H1 (cell line): ENCODE measurements at regions not wholly inside any gene's neighbourhood (a gene's known extent, or its start where the extent isn't known, plus 50 kb on each side); places are given as distances from the start of the nearest gene placed in this dataset.

Experiments used
- CTCF ChIA-PET: fragments of 300-600 bp; sonication (Branson Sonifier 250); formaldehyde crosslinking; loops from one replicate; lab custom pipeline; 2021; ENCODE audit not compliant: partially characterized antibody; lab: Charles Lee
- POLR2A ChIA-PET: fragments of 300-600 bp; sonication (Branson Sonifier 250); formaldehyde crosslinking; loops from one replicate; lab custom pipeline; 2021; ENCODE audit warnings: inconsistent platforms; ENCODE audit not compliant: partially characterized antibody; lab: Charles Lee
- DNase-seq, 2 experiments: peaks; one replicate each; pipeline versions ENCODE4 v3.0.0 to v3.0.0-alpha.2; 2010 to 2022; ENCODE audit warnings: low spot score in 2 of 2, low read depth in 1 of 2, mixed read lengths in 1 of 2
- FAIRE-seq: peaks from 2 replicates; lab custom pipeline; 2011; peaks lifted over from hg19 to GRCh38; lab: Jason Lieb, UNC
- H2AFZ ChIP-seq: 2 replicates; pipeline ENCODE4 v1.8.1; 2012; ENCODE audit warnings: low read length, inconsistent platforms
- H2AK5ac ChIP-seq: 2 replicates; pipeline ENCODE4 v1.6.1; 2013; ENCODE audit warnings: low read depth, low read length
- H2BK120ac ChIP-seq: replicated peaks from 2 replicates; pipeline ENCODE3; 2013; ENCODE audit warnings: low read depth, low read length, inconsistent platforms
- H2BK12ac ChIP-seq: 2 replicates; pipeline ENCODE4 v1.6.1; 2013; ENCODE audit warnings: low read depth, low read length
- H2BK15ac ChIP-seq: 2 replicates; pipeline ENCODE4 v1.6.1; 2013; ENCODE audit warnings: low read length
- H2BK20ac ChIP-seq: 2 replicates; pipeline ENCODE4 v1.6.1; 2013; ENCODE audit warnings: low read length
- H2BK5ac ChIP-seq: 2 replicates; pipeline ENCODE4 v1.6.1; 2013; ENCODE audit warnings: low read depth, low read length
- H3K14ac ChIP-seq: 2 replicates; pipeline ENCODE4 v1.6.1; 2013; ENCODE audit warnings: inconsistent platforms; ENCODE audit not compliant: insufficient read length
- H3K18ac ChIP-seq: 2 replicates; pipeline ENCODE4 v1.6.1; 2013; ENCODE audit warnings: low read length; ENCODE audit errors: extremely low read depth
- H3K23ac ChIP-seq: 2 replicates; pipeline ENCODE4 v1.6.1; 2013; ENCODE audit warnings: inconsistent platforms; ENCODE audit not compliant: insufficient read length
- H3K23me2 ChIP-seq: 2 replicates; pipeline ENCODE4 v1.6.1; 2013; ENCODE audit warnings: low read depth, low read length
- H3K27ac ChIP-seq: 2 replicates; pipeline ENCODE4 v1.6.1; 2011; ENCODE audit warnings: low read depth, low read length, inconsistent platforms
- H3K27me3 ChIP-seq, 4 experiments: replicated peaks in 1 of 4; 1 replicate in 1 of 4; 2 replicates in 3 of 4; pipeline versions ENCODE4 v1.6.1 to v1.8.1; 2011 to 2013; ENCODE audit warnings: low read length in 3 of 4, mild to moderate bottlenecking in 3 of 4, inconsistent platforms in 2 of 4, mixed read lengths in 2 of 4, moderate library complexity in 1 of 4; ENCODE audit not compliant: control insufficient read depth in 3 of 4, insufficient read depth in 3 of 4; ENCODE audit errors: extremely low read depth in 1 of 4
- H3K36me3 ChIP-seq, 4 experiments: 2 replicates each; pipeline versions ENCODE4 v1.6.1 to v1.8.1; 2011 to 2013; ENCODE audit warnings: mild to moderate bottlenecking in 4 of 4, low read length in 3 of 4, moderate library complexity in 2 of 4, control low read depth in 1 of 4, inconsistent platforms in 1 of 4; ENCODE audit not compliant: insufficient read depth in 4 of 4, control insufficient read depth in 2 of 4
- H3K4ac ChIP-seq: replicated peaks from 2 replicates; pipeline ENCODE3; 2013; ENCODE audit warnings: low read length, low read depth, mixed read lengths, inconsistent platforms; ENCODE audit not compliant: insufficient read length
- H3K4me1 ChIP-seq, 4 experiments: replicated peaks in 1 of 4; 1 replicate in 1 of 4; 2 replicates in 3 of 4; pipeline versions ENCODE4 v1.6.1 to v1.8.1; 2011 to 2013; ENCODE audit warnings: low read length in 3 of 4, inconsistent platforms in 2 of 4, mixed read lengths in 1 of 4; ENCODE audit not compliant: insufficient read depth in 4 of 4, control insufficient read depth in 3 of 4
- H3K4me2 ChIP-seq, 2 experiments: 2 replicates each; pipeline versions ENCODE4 v1.6.1 to v1.8.1; 2011 to 2013; ENCODE audit warnings: low read depth in 2 of 2, low read length in 2 of 2, control low read depth in 1 of 2, inconsistent platforms in 1 of 2, mild to moderate bottlenecking in 1 of 2; ENCODE audit not compliant: insufficient read depth in 1 of 2
- H3K4me3 ChIP-seq, 4 experiments: fragments of 200-600, 300-600 bp in 1 of 4; sonication (generic), shearing (Covaris generic), sonication (Bioruptor Twin) in 1 of 4; 2 replicates each; pipeline versions ENCODE4 v1.5.1 to v1.8.1; 2011 to 2016; ENCODE audit warnings: low read length in 4 of 4, low read depth in 3 of 4, control low read depth in 2 of 4, inconsistent platforms in 2 of 4, mild to moderate bottlenecking in 2 of 4, mixed read lengths in 1 of 4, moderate library complexity in 1 of 4; ENCODE audit not compliant: insufficient read depth in 2 of 4; ENCODE audit errors: extremely low read depth in 1 of 4
- H3K56ac ChIP-seq: replicated peaks from 2 replicates; pipeline ENCODE3; 2013; ENCODE audit warnings: low read depth, mild to moderate bottlenecking, mixed read lengths, low read length, inconsistent platforms; ENCODE audit not compliant: insufficient read length
- H3K79me1 ChIP-seq: 2 replicates; pipeline ENCODE4 v1.6.1; 2013; ENCODE audit warnings: low read depth, low read length, control low read depth
- H3K79me2 ChIP-seq, 2 experiments: 2 replicates each; pipeline versions ENCODE4 v1.6.1 to v1.8.1; 2012 to 2013; ENCODE audit warnings: low read length in 2 of 2, mild to moderate bottlenecking in 2 of 2, inconsistent platforms in 1 of 2; ENCODE audit not compliant: insufficient read depth in 2 of 2, control insufficient read depth in 1 of 2
- H3K9ac ChIP-seq, 4 experiments: replicated peaks in 1 of 4; 1 replicate in 1 of 4; 2 replicates in 3 of 4; pipeline versions ENCODE4 v1.6.1 to v1.8.1; 2011 to 2013; ENCODE audit warnings: low read depth in 3 of 4, low read length in 3 of 4, control low read depth in 2 of 4, mild to moderate bottlenecking in 2 of 4, moderate library complexity in 2 of 4, inconsistent platforms in 1 of 4; ENCODE audit errors: extremely low read depth in 1 of 4
- H3K9me3 ChIP-seq, 2 experiments: 2 replicates each; pipeline versions ENCODE4 v1.6.1 to v1.8.1; 2012 to 2013; ENCODE audit warnings: mild to moderate bottlenecking in 2 of 2, moderate library complexity in 2 of 2, control low read depth in 1 of 2, inconsistent platforms in 1 of 2, low read depth in 1 of 2, low read length in 1 of 2, mixed read lengths in 1 of 2; ENCODE audit not compliant: insufficient read depth in 2 of 2
- H4K20me1 ChIP-seq, 2 experiments: replicated peaks in 1 of 2; 2 replicates each; pipeline versions ENCODE3 to v1.8.1; 2011 to 2013; ENCODE audit warnings: inconsistent platforms in 2 of 2, low read length in 2 of 2, mild to moderate bottlenecking in 1 of 2; ENCODE audit not compliant: insufficient read depth in 2 of 2, control insufficient read depth in 1 of 2
- H4K5ac ChIP-seq: 2 replicates; pipeline ENCODE4 v1.6.1; 2013; ENCODE audit warnings: low read length, low read depth, mixed read lengths, inconsistent platforms; ENCODE audit not compliant: insufficient read length
- H4K8ac ChIP-seq: 2 replicates; pipeline ENCODE4 v1.8.0; 2013; ENCODE audit warnings: mild to moderate bottlenecking, moderate library complexity, low read length, inconsistent platforms; ENCODE audit not compliant: insufficient read depth; ENCODE audit errors: extremely low read depth
- H4K91ac ChIP-seq: replicated peaks from 2 replicates; pipeline ENCODE3; 2013; ENCODE audit warnings: low read length, mixed read lengths, inconsistent platforms; ENCODE audit not compliant: insufficient read length
- ATF2 ChIP-seq: IDR thresholded peaks from 2 replicates; pipeline ENCODE4 v1.6.1; 2012; ENCODE audit warnings: low read length, inconsistent platforms
- CEBPB ChIP-seq: IDR thresholded peaks from 2 replicates; pipeline ENCODE4 v1.6.1; 2012; ENCODE audit warnings: low read depth, low read length
- CHD1 ChIP-seq: IDR thresholded peaks from 2 replicates; pipeline ENCODE4 v1.6.1; 2012; ENCODE audit warnings: low read depth, low read length, improper control_type of control experiment
- CREB1 ChIP-seq: IDR thresholded peaks from 2 replicates; pipeline ENCODE4 v1.6.1; 2012; ENCODE audit warnings: inconsistent platforms
- EP300 ChIP-seq, 2 experiments: IDR thresholded peaks; 1 replicate in 1 of 2; 2 replicates in 1 of 2; pipeline ENCODE4 v1.6.1; 2011 to 2012; ENCODE audit warnings: low read depth in 2 of 2, low read length in 2 of 2, mild to moderate bottlenecking in 2 of 2, borderline replicate concordance in 1 of 2, inconsistent platforms in 1 of 2, moderate library complexity in 1 of 2
- FOSL1 ChIP-seq: IDR thresholded peaks from 2 replicates; pipeline ENCODE4 v1.6.1; 2011; ENCODE audit warnings: mild to moderate bottlenecking, low read depth, low read length, moderate library complexity; ENCODE audit not compliant: insufficient read depth
- POLR2A ChIP-seq, 2 experiments: IDR thresholded peaks; 1 replicate in 1 of 2; 2 replicates in 1 of 2; pipeline ENCODE4 v1.6.1; 2011; ENCODE audit warnings: low read depth in 2 of 2, low read length in 2 of 2, mild to moderate bottlenecking in 2 of 2; ENCODE audit errors: control extremely low read depth in 1 of 2
- RBBP5 ChIP-seq: IDR thresholded peaks from 2 replicates; pipeline ENCODE4 v1.7.1; 2012; ENCODE audit warnings: low read depth, mild to moderate bottlenecking, inconsistent platforms, low read length, moderate library complexity, borderline replicate concordance
- SIN3A ChIP-seq, 2 experiments: IDR thresholded peaks in 1 of 2; conservative IDR thresholded peaks in 1 of 2; 2 replicates each; pipeline ENCODE4 v1.6.1; 2011 to 2012; ENCODE audit warnings: low read length in 2 of 2, improper control_type of control experiment in 1 of 2, low read depth in 1 of 2, mild to moderate bottlenecking in 1 of 2
- SIX5 ChIP-seq: IDR thresholded peaks from 2 replicates; pipeline ENCODE4 v1.6.1; 2011; ENCODE audit warnings: mild to moderate bottlenecking, low read depth, low read length
- TCF12 ChIP-seq: IDR thresholded peaks from 2 replicates; pipeline ENCODE4 v1.6.1; 2011; ENCODE audit warnings: low read depth, mild to moderate bottlenecking, low read length
- ZNF274 ChIP-seq: IDR thresholded peaks from 2 replicates; pipeline ENCODE4 v1.7.0; 2012; ENCODE audit warnings: low read length, borderline replicate concordance; ENCODE audit errors: extremely low read depth
- WGBS, 2 experiments: shearing (Covaris generic) in 1 of 2; methylation state at CpG; one replicate each; pipeline versions ENCODE4 v1.1.6 to v1.1.7; 2013 to 2015; ENCODE audit warnings: low lambda C conversion rate in 2 of 2, mixed read lengths in 2 of 2, inconsistent platforms in 1 of 2, low coverage in 1 of 2, missing lambda C conversion rate in 1 of 2; ENCODE audit not compliant: insufficient replicate concordance in 2 of 2, insufficient coverage in 1 of 2, insufficient read length in 1 of 2; ENCODE audit errors: extremely low coverage in 1 of 2, missing lambda C conversion rate in 1 of 2; 5-methylcytosine and 5-hydroxymethylcytosine counted together
- TF ChIP-seq, protein P1 (sequence below): IDR thresholded peaks from 2 replicates; pipeline ENCODE4 v1.6.1; 2011; ENCODE audit warnings: low read length, improper control_type of control experiment

- Histone ChIP-seq H2AFZ (peak overlapping the region; percentile 76), H4K5ac (no peak overlapping the region), H2BK15ac (no peak overlapping the region), H3K9ac (no peak overlapping the region), H4K20me1 (no peaks in the 10 kb centered on the region), H2BK20ac (no peak overlapping the region), H2AK5ac (no peak overlapping the region), H3K27me3 (no peaks in the 10 kb centered on the region), H3K36me3 (no peaks in the 10 kb centered on the region), H3K56ac (no peak overlapping the region), H4K91ac (no peak overlapping the region), H3K23me2 (no peaks in the 10 kb centered on the region), H4K8ac (no peak overlapping the region), H3K14ac (no peak overlapping the region), H3K4me2 (no peak overlapping the region), H3K4me3 (no peak overlapping the region), H3K9me3 (peaks cover 11 to 14% of the 10 kb centered on the region in 2 experiments; a peak in 3 of 4 replicates), H3K79me1 (no peaks in the 10 kb centered on the region), H3K23ac (no peak overlapping the region), H3K79me2 (no peaks in the 10 kb centered on the region), H3K18ac (no peak overlapping the region), H2BK120ac (no peak overlapping the region), H3K27ac (no peak overlapping the region), H3K4ac (no peak overlapping the region), H3K4me1 (no peaks in the 10 kb centered on the region), H2BK12ac (no peak overlapping the region), H2BK5ac (no peak overlapping the region)
- ChIA-PET CTCF (interaction anchor here (1.0 to 1.3 kb wide), 2 partner anchors 15 to 97 kb away, joined by 3 to 4 read pairs; no protein-coding TSS in a partner anchor), POLR2A (no interaction called here)
- DNase-seq = no peak
- FAIRE-seq = no peak
- WGBS, 2 experiments = 86% methylated on average over 1 of the region's 1 CpG; no CpG with 5 or more reads in 1 of the 2 experiments
- TF ChIP-seq CREB1 (no peak), SIX5 (no peak), EP300 (IDR thresholded peaks at IDR 0.05; ENCODE audit: borderline replicate concordance in 1 of 2, low read depth in 2 of 2, low read length in 2 of 2) (no peak), SIN3A (conservative IDR thresholded peaks at IDR 0.05 in 1 of 2, IDR thresholded peaks at IDR 0.05 in 1 of 2; ENCODE audit: low read depth in 1 of 2, low read length in 2 of 2) (no peak), CHD1 (no peak), ATF2 (no peak), POLR2A (IDR thresholded peaks at IDR 0.05; ENCODE audit: control extremely low read depth in 1 of 2, low read depth in 2 of 2, low read length in 2 of 2) (no peak), RBBP5 (no peak), TCF12 (no peak), ZNF274 (no peak), CEBPB (no peak), FOSL1 (no peak)
- TF ChIP-seq, protein P1, sequence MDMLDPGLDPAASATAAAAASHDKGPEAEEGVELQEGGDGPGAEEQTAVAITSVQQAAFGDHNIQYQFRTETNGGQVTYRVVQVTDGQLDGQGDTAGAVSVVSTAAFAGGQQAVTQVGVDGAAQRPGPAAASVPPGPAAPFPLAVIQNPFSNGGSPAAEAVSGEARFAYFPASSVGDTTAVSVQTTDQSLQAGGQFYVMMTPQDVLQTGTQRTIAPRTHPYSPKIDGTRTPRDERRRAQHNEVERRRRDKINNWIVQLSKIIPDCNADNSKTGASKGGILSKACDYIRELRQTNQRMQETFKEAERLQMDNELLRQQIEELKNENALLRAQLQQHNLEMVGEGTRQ = no peak
These were observed 215.5 kb upstream of the CWC22 start for GRCh38 chr2:180222644-180223043.
